ENCODE measurements at regions not wholly inside any gene's neighbourhood (a gene's known extent, or its start where the extent isn't known, plus 50 kb on each side); places are given as distances from the start of the nearest gene placed in this dataset.

GRCh38 chr21:22421416-22422180 is 1423.4 kb downstream of the NCAM2 start:
- POLR2A ChIA-PET = no interaction called here
- no peak overlapping the region for H3K4me3 ChIP-seq (replicated peaks in 1 of 2; ENCODE audit: low read depth in 1 of 2, low read length in 2 of 2)
- H3K36me3 ChIP-seq (ENCODE audit: control insufficient read depth in 1 of 2, insufficient read depth in 2 of 2, low read length in 2 of 2) = no peaks in the 10 kb centered on the region
- DNase-seq (ENCODE audit: low read depth, low spot score) (no peak), ATAC-seq (no peak)
- no peaks in the 10 kb centered on the region for H3K27me3 ChIP-seq (ENCODE audit: insufficient read depth, low read length)
- no TSS peak for BruUV-seq (replicated peaks)
- intact Hi-C loops (cut with micrococcal nuclease) = no loop called here
- H3K27ac ChIP-seq (ENCODE audit: low read depth, low read length) = no peak overlapping the region
- H3K4me2 ChIP-seq (ENCODE audit: low read length) = no peak overlapping the region
- no peak overlapping the region for H3K9ac ChIP-seq (ENCODE audit: low read length)
- no peaks in the 10 kb centered on the region for H3K4me1 ChIP-seq (ENCODE audit: control insufficient read depth in 1 of 2, insufficient read depth in 2 of 2, low read length in 2 of 2)
- TF ChIP-seq REST (IDR thresholded peaks at IDR 0.05; ENCODE audit: low read depth) = no peak
- TF ChIP-seq TCF7L2 (IDR thresholded peaks at IDR 0.05; ENCODE audit: borderline replicate concordance, extremely low read depth, insufficient read depth, insufficient read length) = no peak
- no peak for TF ChIP-seq CEBPB (IDR thresholded peaks at IDR 0.05; ENCODE audit: low read depth)
- no peak for TF ChIP-seq POLR2AphosphoS5 (IDR thresholded peaks at IDR 0.05; ENCODE audit: low read depth, low read length)
- TF ChIP-seq SIN3A (IDR thresholded peaks at IDR 0.05; ENCODE audit: low read depth) = no peak
- no peak for TF ChIP-seq CBX3 (IDR thresholded peaks at IDR 0.05; ENCODE audit: low read depth)
- TF ChIP-seq EZH2phosphoT487 (IDR thresholded peaks at IDR 0.05; ENCODE audit: borderline replicate concordance) = no peak
- no peak for TF ChIP-seq ZNF274 (IDR thresholded peaks at IDR 0.05; ENCODE audit: low read depth, low read length)
- no peak for TF ChIP-seq ZBTB33 (IDR thresholded peaks at IDR 0.05; ENCODE audit: extremely low read depth, insufficient replicate concordance, low read length)
- no peak for TF ChIP-seq EGR1 (IDR thresholded peaks at IDR 0.05; ENCODE audit: low read depth)
- H3K9me3 ChIP-seq (ENCODE audit: control insufficient read depth in 1 of 2, insufficient read depth in 1 of 2, low read depth in 1 of 2, low read length in 2 of 2) = peaks cover 6 to 36% of the 10 kb centered on the region in 2 experiments; a peak in 2 of 4 replicates
- no peaks in the 10 kb centered on the region for H3K9me2 ChIP-seq (ENCODE audit: insufficient read depth)
- no peaks in the 10 kb centered on the region for H4K20me1 ChIP-seq (ENCODE audit: insufficient read depth)
- H3K79me2 ChIP-seq (ENCODE audit: insufficient read depth, low read length) = no peaks in the 10 kb centered on the region
- RAD21 ChIA-PET (ENCODE audit: low non-redundant PET in 1 of 2, low total read pairs in 2 of 2, uncharacterized antibody in 2 of 2, unreplicated experiment in 2 of 2) = no interaction called here
- no peak overlapping the region for H2AFZ ChIP-seq (ENCODE audit: low read depth, low read length, poor library complexity, severe bottlenecking)
- CTCF ChIA-PET = no interaction called here

Data from HCT116 (cell line).